Tibial nerve (tissue), 4 donors: ENCODE measurements at regions not wholly inside any gene's neighbourhood (a gene's known extent, or its start where the extent isn't known, plus 50 kb on each side); places are given as distances from the start of the nearest gene placed in this dataset.

ENCODE experiments used
- DNase-seq, 2 donors: peaks; one replicate each; pipeline ENCODE4 v3.0.0-alpha.2; 2019; ENCODE audit warnings: low spot score in 2 of 2
- H3K27ac ChIP-seq, 4 donors: fragments of 200-600 bp; sonication (generic) in 3 of 4; one replicate each; pipeline ENCODE4 v1.5.1; 2017 to 2019; ENCODE audit warnings: mild to moderate bottlenecking in 1 of 4
- H3K27me3 ChIP-seq, 2 donors: fragments of 200-600 bp; sonication (generic) in 1 of 2; one replicate each; pipeline versions ENCODE4 v1.5.1 to v1.6.0; 2017 to 2019
- H3K36me3 ChIP-seq, 3 donors: fragments of 200-600 bp; sonication (generic); one replicate each; pipeline ENCODE4 v1.5.1; 2018 to 2019
- H3K4me1 ChIP-seq, 4 donors: fragments of 200-600 bp; sonication (generic) in 3 of 4; one replicate each; pipeline ENCODE4 v1.5.1; 2017 to 2019
- H3K4me3 ChIP-seq, 4 donors: fragments of 200-600 bp; sonication (generic) in 3 of 4; one replicate each; pipeline ENCODE4 v1.5.1; 2017 to 2019; ENCODE audit warnings: mild to moderate bottlenecking in 1 of 4, moderate library complexity in 1 of 4
- H3K9me3 ChIP-seq, 4 donors: fragments of 200-600 bp; sonication (generic) in 3 of 4; one replicate each; pipeline ENCODE4 v1.5.1; 2017 to 2019
- CTCF ChIP-seq, 5 experiments: fragments of 200-600 bp in 3 of 5; fragments of 450-650 bp in 2 of 5; sonication (generic) in 3 of 5; IDR thresholded peaks; one replicate each; pipeline ENCODE4 v1.5.1; 2016 to 2019; ENCODE audit warnings: antibody characterized with exemption in 5 of 5, mild to moderate bottlenecking in 3 of 5, moderate library complexity in 2 of 5
- EP300 ChIP-seq, 2 donors: sonication (generic); formaldehyde crosslinking; IDR thresholded peaks; one replicate each; pipeline ENCODE4 v1.6.1; 2017; ENCODE audit warnings: antibody characterized with exemption in 2 of 2, mild to moderate bottlenecking in 1 of 2
- POLR2A ChIP-seq, 2 donors: fragments of 450-650 bp; IDR thresholded peaks; one replicate each; pipeline ENCODE4 v1.6.1; 2017; ENCODE audit warnings: antibody characterized with exemption in 2 of 2, mild to moderate bottlenecking in 2 of 2, moderate library complexity in 2 of 2
- WGBS, 2 donors: methylation state at CpG; one replicate each; pipeline ENCODE4 v1.1.5; 2018; 5-methylcytosine and 5-hydroxymethylcytosine counted together

DNA sequence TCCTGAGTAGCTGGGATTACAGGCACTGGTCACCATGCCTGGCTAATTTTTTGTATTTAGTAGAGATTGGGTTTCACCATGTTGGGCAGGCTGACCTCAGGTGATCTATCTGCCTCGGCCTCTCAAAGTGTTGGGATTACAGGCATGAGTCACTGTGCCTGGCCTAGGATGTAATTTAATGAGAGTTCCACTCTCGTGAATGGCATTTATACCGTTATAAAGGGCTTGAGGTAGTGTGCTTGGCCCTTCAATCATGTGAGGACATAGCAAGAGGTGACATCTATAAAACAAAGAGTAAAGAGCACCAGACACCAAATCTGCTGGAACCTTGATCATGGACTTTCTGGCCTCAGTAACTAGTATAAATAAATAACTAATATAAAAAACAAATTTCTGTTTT lies 93.5 kb upstream of the PPP1R9A start:
- H3K4me1 ChIP-seq = no peaks in the 10 kb centered on the region
- no peak for DNase-seq
- no peak overlapping the region for H3K4me3 ChIP-seq
- peaks cover 0 to 21% (median 6%) of the 10 kb centered on the region in 4 donors for H3K9me3 ChIP-seq
- H3K36me3 ChIP-seq = no peaks in the 10 kb centered on the region
- WGBS, 2 donors = 74 to 83% methylated on average over 3 of the region's 3 CpGs
- no peak for TF ChIP-seq EP300 (IDR thresholded peaks at IDR 0.05)
- no peak for TF ChIP-seq CTCF (IDR thresholded peaks at IDR 0.05)
- TF ChIP-seq POLR2A (IDR thresholded peaks at IDR 0.05) = no peak
- no peaks in the 10 kb centered on the region for H3K27me3 ChIP-seq
- no peak overlapping the region for H3K27ac ChIP-seq

GRCh38 chr7:94823947-94824346 lies 83.4 kb upstream of the PPP1R9A start:
- Histone ChIP-seq H3K4me3 (no peak overlapping the region), H3K36me3 (no peaks in the 10 kb centered on the region), H3K27ac (no peak overlapping the region), H3K4me1 (no peaks in the 10 kb centered on the region), H3K9me3 (peaks cover 0 to 14% (median under 1%) of the 10 kb centered on the region in 4 donors), H3K27me3 (no peaks in the 10 kb centered on the region)
- no peak for TF ChIP-seq CTCF (IDR thresholded peaks at IDR 0.05)
- no peak for TF ChIP-seq EP300 (IDR thresholded peaks at IDR 0.05)
- TF ChIP-seq POLR2A (IDR thresholded peaks at IDR 0.05) = no peak
- no peak for DNase-seq

DNA sequence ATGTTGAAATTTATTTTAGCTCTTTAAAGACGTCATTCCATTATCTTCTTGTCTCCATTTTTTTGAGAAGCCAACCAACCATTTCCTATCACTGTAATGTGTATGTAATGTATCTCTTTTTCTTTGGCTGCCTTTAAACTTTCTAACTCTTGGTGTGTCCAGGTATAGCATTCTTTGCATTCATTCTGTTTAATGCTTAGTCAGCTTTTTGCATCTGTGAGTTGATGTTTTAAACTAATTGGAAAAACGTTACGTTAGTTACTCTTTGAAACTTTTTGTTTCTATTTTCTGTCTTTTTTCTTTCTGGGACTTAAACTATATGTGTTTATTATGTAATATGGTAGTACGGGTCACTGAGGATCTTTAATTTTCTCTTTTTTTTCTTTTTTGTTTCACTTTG lies 77.4 kb upstream of the PPP1R9A start:
- DNase-seq = no peak
- WGBS, 2 donors = 94 to 97% methylated on average over 4 of the region's 4 CpGs
- Histone ChIP-seq H3K36me3 (no peaks in the 10 kb centered on the region), H3K9me3 (peaks cover 0 to 9% (median 0%) of the 10 kb centered on the region in 4 donors), H3K4me1 (no peaks in the 10 kb centered on the region), H3K27me3 (no peaks in the 10 kb centered on the region), H3K4me3 (no peak overlapping the region), H3K27ac (no peak overlapping the region)
- TF ChIP-seq POLR2A (IDR thresholded peaks at IDR 0.05) (no peak), CTCF (IDR thresholded peaks at IDR 0.05) (no peak)

GRCh38 chr7:94832051-94832450 lies 75.3 kb upstream of the PPP1R9A start:
- Histone ChIP-seq H3K36me3 (no peaks in the 10 kb centered on the region), H3K27ac (no peak overlapping the region), H3K9me3 (peaks cover 0 to 5% (median 0%) of the 10 kb centered on the region in 4 donors), H3K27me3 (no peaks in the 10 kb centered on the region), H3K4me1 (no peaks in the 10 kb centered on the region), H3K4me3 (no peak overlapping the region)
- TF ChIP-seq CTCF (IDR thresholded peaks at IDR 0.05) (no peak), POLR2A (IDR thresholded peaks at IDR 0.05) (no peak), EP300 (IDR thresholded peaks at IDR 0.05) (no peak)
- no peak for DNase-seq
- WGBS, 2 donors = 80 to 82% methylated on average over 4 of the region's 4 CpGs

DNA sequence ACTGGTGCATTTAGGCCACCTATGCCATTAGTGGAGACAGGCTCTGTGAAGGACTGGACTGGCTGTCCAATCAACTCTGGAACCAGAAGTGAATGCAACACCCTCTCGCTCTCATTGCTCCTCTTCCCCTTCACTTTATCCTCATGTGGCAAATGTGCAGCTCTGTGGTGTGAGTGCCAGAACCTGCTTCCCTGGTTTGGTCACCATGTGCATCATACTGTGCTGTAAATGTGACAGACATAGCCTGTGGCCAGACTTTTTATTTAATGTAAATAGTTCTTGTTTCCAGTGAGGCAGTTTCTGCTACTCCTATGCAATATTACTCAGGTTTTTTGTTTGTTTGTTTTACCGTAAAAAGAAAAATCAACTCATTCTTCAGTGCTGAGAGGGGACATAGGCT lies 73.0 kb upstream of the PPP1R9A start:
- no peaks in the 10 kb centered on the region for H3K4me1 ChIP-seq
- peaks cover 0 to 25% (median 8%) of the 10 kb centered on the region in 4 donors for H3K9me3 ChIP-seq
- TF ChIP-seq CTCF (IDR thresholded peaks at IDR 0.05) (no peak), POLR2A (IDR thresholded peaks at IDR 0.05) (no peak), EP300 (IDR thresholded peaks at IDR 0.05) (no peak)
- DNase-seq = no peak
- 96% methylated on average over 2 of the region's 2 CpGs for WGBS, 2 donors
- H3K27ac ChIP-seq = no peak overlapping the region
- H3K4me3 ChIP-seq = no peak overlapping the region
- H3K27me3 ChIP-seq = no peaks in the 10 kb centered on the region
- H3K36me3 ChIP-seq = no peaks in the 10 kb centered on the region
